OCI-LY1 (cell line): ENCODE measurements at regions not wholly inside any gene's neighbourhood (a gene's known extent, or its start where the extent isn't known, plus 50 kb on each side); places are given as distances from the start of the nearest gene placed in this dataset.

Experiments used
- H2AFZ ChIP-seq: fragments of 200-600 bp; sonication (generic), shearing (Covaris generic); 2 replicates; pipeline ENCODE4 v1.6.0; 2014; ENCODE audit warnings: antibody characterized with exemption, mild to moderate bottlenecking, low read length
- H3F3A ChIP-seq: fragments of 200-600 bp; sonication (generic), shearing (Covaris generic); 2 replicates; pipeline ENCODE4 v1.6.0; 2014; ENCODE audit warnings: mild to moderate bottlenecking, antibody characterized with exemption, low read length, moderate library complexity; ENCODE audit not compliant: insufficient read depth
- H3K27ac ChIP-seq: fragments of 200-600 bp; sonication (generic); 2 replicates; pipeline ENCODE4 v1.5.1; 2014; ENCODE audit warnings: low read length, mixed run types, mild to moderate bottlenecking, low read depth; ENCODE audit not compliant: poor library complexity, severe bottlenecking
- H3K27me3 ChIP-seq: fragments of 200-600 bp; sonication (generic); 2 replicates; pipeline ENCODE4 v1.6.0; 2014; ENCODE audit warnings: antibody characterized with exemption, mild to moderate bottlenecking, low read length, moderate library complexity; ENCODE audit not compliant: insufficient read depth
- H3K36me3 ChIP-seq: fragments of 200-600 bp; sonication (generic); 2 replicates; pipeline ENCODE4 v1.6.1; 2014; ENCODE audit warnings: mild to moderate bottlenecking, antibody characterized with exemption, low read length, moderate library complexity, mixed read lengths; ENCODE audit not compliant: insufficient read depth
- H3K4me1 ChIP-seq: fragments of 200-600 bp; sonication (generic); 2 replicates; pipeline ENCODE4 v1.5.1; 2014; ENCODE audit warnings: mild to moderate bottlenecking, low read length, moderate library complexity; ENCODE audit not compliant: insufficient read depth, severe bottlenecking
- H3K4me2 ChIP-seq: fragments of 200-600 bp; sonication (generic), shearing (Covaris generic); 2 replicates; pipeline ENCODE4 v1.6.1; 2014; ENCODE audit warnings: low read length
- H3K4me3 ChIP-seq: fragments of 200-600 bp; sonication (generic); 2 replicates; pipeline ENCODE4 v1.5.1; 2014; ENCODE audit warnings: low read length, low read depth, mild to moderate bottlenecking, mixed read lengths; ENCODE audit not compliant: poor library complexity, severe bottlenecking
- H3K79me2 ChIP-seq: fragments of 200-600 bp; shearing (Covaris generic); 2 replicates; pipeline ENCODE4 v1.6.1; 2016; ENCODE audit warnings: mixed run types, low read length, mixed read lengths; ENCODE audit not compliant: insufficient read depth
- H3K9ac ChIP-seq: fragments of 200-600 bp; sonication (generic), shearing (Covaris generic); 2 replicates; pipeline ENCODE4 v1.6.1; 2014; ENCODE audit warnings: mild to moderate bottlenecking, low read length, mixed read lengths
- H3K9me2 ChIP-seq: fragments of 200-600 bp; sonication (generic), shearing (Covaris generic); 2 replicates; pipeline ENCODE4 v1.6.1; 2014; ENCODE audit warnings: low read depth, mild to moderate bottlenecking, low read length, mixed read lengths
- H3K9me3 ChIP-seq: fragments of 200-600 bp; shearing (Covaris generic); 2 replicates; pipeline ENCODE4 v1.6.1; 2014; ENCODE audit warnings: low read length, mixed read lengths
- H4K20me1 ChIP-seq: fragments of 200-600 bp; sonication (generic), shearing (Covaris generic); 2 replicates; pipeline ENCODE4 v1.6.0; 2016; ENCODE audit warnings: mild to moderate bottlenecking, low read length; ENCODE audit not compliant: insufficient read depth
- CTCF ChIP-seq: fragments of 200-600 bp; sonication (generic), shearing (Covaris generic); IDR thresholded peaks from 2 replicates; pipeline ENCODE4 v1.5.1; 2017; ENCODE audit warnings: mild to moderate bottlenecking, antibody characterized with exemption, low read length, moderate library complexity, mixed read lengths
- EZH2 ChIP-seq: fragments of 200-600 bp; sonication (generic), shearing (Covaris generic); IDR thresholded peaks from 2 replicates; pipeline ENCODE4 v1.8.0; 2017; ENCODE audit warnings: borderline replicate concordance, mixed run types, mild to moderate bottlenecking, antibody characterized with exemption, low read length, moderate library complexity, mixed read lengths

- no peak overlapping the region for H3K4me2 ChIP-seq
- no peaks in the 10 kb centered on the region for H4K20me1 ChIP-seq
- H3K36me3 ChIP-seq, result no peaks in the 10 kb centered on the region
- TF ChIP-seq CTCF (no peak), EZH2 (no peak)
- no peaks in the 10 kb centered on the region for H3F3A ChIP-seq
- no peaks in the 10 kb centered on the region for H3K4me1 ChIP-seq
- H3K9me3 ChIP-seq, result no peaks in the 10 kb centered on the region
- no peak overlapping the region for H3K9ac ChIP-seq
- H3K9me2 ChIP-seq, result no peaks in the 10 kb centered on the region
- no peak overlapping the region for H2AFZ ChIP-seq
- H3K79me2 ChIP-seq, result no peaks in the 10 kb centered on the region
- no peak overlapping the region for H3K4me3 ChIP-seq
- no peaks in the 10 kb centered on the region for H3K27me3 ChIP-seq
- H3K27ac ChIP-seq, result no peak overlapping the region
Measured at GRCh38 chr11:92714111-92714510, 255.3 kb upstream of the MTNR1B start.

- H3F3A ChIP-seq, result no peaks in the 10 kb centered on the region
- H3K4me3 ChIP-seq, result no peak overlapping the region
- no peaks in the 10 kb centered on the region for H3K79me2 ChIP-seq
- no peak overlapping the region for H3K4me2 ChIP-seq
- H2AFZ ChIP-seq, result no peak overlapping the region
- H3K27ac ChIP-seq, result no peak overlapping the region
- no peaks in the 10 kb centered on the region for H3K9me3 ChIP-seq
- no peaks in the 10 kb centered on the region for H4K20me1 ChIP-seq
- no peak overlapping the region for H3K9ac ChIP-seq
- no peaks in the 10 kb centered on the region for H3K36me3 ChIP-seq
- H3K27me3 ChIP-seq, result no peaks in the 10 kb centered on the region
- no peaks in the 10 kb centered on the region for H3K9me2 ChIP-seq
- no peak for TF ChIP-seq CTCF
- H3K4me1 ChIP-seq, result no peaks in the 10 kb centered on the region
Measured at GRCh38 chr11:92717240-92717639, 252.2 kb upstream of the MTNR1B start.

GRCh38 chr11:92720385-92720784 is 249.1 kb upstream of the MTNR1B start:
- H3K9me3 ChIP-seq, result no peaks in the 10 kb centered on the region
- no peaks in the 10 kb centered on the region for H3K79me2 ChIP-seq
- no peaks in the 10 kb centered on the region for H3K27me3 ChIP-seq
- no peak overlapping the region for H3K9ac ChIP-seq
- no peak overlapping the region for H2AFZ ChIP-seq
- no peak overlapping the region for H3K4me2 ChIP-seq
- H4K20me1 ChIP-seq, result no peaks in the 10 kb centered on the region
- no peak overlapping the region for H3K27ac ChIP-seq
- no peaks in the 10 kb centered on the region for H3K9me2 ChIP-seq
- H3K4me1 ChIP-seq, result no peaks in the 10 kb centered on the region
- H3F3A ChIP-seq, result no peaks in the 10 kb centered on the region
- no peaks in the 10 kb centered on the region for H3K36me3 ChIP-seq
- H3K4me3 ChIP-seq, result no peak overlapping the region
- TF ChIP-seq EZH2 (no peak), CTCF (no peak)
